ENCODE measurements at regions not wholly inside any gene's neighbourhood (a gene's known extent, or its start where the extent isn't known, plus 50 kb on each side); places are given as distances from the start of the nearest gene placed in this dataset.

DNA sequence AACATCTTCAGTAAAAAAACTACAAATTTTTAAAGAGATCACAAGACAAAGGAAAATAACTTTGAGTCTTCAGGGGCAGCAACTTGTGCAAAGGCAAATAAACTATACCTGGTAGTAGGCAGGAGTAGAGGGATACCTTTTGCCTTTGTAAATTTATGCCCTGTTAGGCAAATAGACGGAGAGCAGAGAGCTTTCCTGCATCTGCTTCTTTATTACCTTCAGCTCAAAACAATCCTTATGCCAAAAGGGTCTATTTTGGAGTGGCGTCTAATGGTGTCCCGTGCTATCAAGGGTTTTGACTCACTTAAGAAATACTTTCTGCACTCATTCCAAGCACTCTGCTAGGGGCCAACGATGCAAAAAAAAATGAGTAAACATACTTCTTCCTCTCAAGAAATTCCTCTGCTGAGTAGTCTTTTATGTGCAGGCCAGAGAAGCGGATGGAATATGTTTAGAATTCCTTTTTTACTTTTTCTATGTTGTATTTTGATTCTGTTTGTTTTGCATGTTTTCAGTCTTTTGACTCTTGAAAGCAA, 131.9 kb downstream of the ANXA5 start:
- TF ChIP-seq ZNF274 (IDR thresholded peaks at IDR 0.05; ENCODE audit: low read depth, low read length) = no peak
- TF ChIP-seq YY1 (IDR thresholded peaks at IDR 0.05; ENCODE audit: insufficient read depth, insufficient read length) = no peak
- no peak for TF ChIP-seq SUZ12 (IDR thresholded peaks at IDR 0.05; ENCODE audit: extremely low read depth, insufficient read depth, insufficient read length)
